Lung microvascular endothelial cell (primary cell): ENCODE measurements at regions not wholly inside any gene's neighbourhood (a gene's known extent, or its start where the extent isn't known, plus 50 kb on each side); places are given as distances from the start of the nearest gene placed in this dataset.
"Not testable (repeated sequence)": the region's sequence is repeated elsewhere in the genome, so short reads cannot be mapped to it uniquely, and the experiment has no call there.

ENCODE experiments used
- DNase-seq, 2 donors: peaks; one replicate each; pipeline versions ENCODE4 v3.0.0 to v3.0.0-alpha.2; 2010; ENCODE audit warnings: low read depth in 2 of 2

DNA sequence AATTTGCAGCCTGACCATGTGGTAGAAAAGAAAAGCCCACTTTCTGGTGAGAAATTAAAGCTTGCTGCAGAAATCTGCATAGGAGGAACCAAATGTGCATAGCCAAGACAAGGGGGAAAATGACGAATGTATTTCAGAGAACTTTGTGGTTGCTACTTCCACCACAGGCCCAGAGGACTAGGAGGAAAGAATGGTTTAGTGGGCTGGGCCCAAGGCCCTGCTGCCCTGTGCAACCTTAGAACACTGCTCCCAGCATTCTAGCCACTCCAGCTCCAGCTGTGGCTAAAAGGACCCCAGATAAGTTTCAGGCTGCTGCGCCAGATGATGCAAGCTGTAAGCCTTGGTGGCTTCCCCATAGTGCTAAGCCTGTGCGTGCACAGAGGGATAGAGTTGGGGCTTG, 764.3 kb downstream of the SLC6A15 start:
- no peak for DNase-seq

DNA sequence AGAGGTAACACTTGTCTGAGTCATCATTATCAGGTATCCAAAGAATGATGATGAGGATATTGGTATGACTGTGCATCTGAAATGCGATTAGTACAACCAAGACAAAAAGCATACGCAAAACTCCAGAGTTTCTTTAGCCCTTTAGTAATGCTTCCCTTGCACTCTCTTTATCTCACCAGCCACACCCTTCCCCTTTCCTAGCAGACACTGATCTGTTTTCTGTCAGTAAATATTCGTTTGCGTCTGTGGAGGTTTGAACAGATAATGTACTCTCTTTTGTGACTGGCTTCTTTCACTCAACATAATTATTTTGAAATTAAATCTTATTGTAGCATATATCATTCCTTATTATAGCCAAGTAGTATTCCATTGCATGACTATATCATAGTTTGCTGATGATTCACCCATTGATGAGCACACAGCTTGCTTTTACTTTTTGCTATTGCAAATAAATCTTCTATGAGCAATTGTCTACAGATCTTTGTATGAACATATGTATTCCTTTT, 775.7 kb downstream of the SLC6A15 start:
- DNase-seq: no peak

DNA sequence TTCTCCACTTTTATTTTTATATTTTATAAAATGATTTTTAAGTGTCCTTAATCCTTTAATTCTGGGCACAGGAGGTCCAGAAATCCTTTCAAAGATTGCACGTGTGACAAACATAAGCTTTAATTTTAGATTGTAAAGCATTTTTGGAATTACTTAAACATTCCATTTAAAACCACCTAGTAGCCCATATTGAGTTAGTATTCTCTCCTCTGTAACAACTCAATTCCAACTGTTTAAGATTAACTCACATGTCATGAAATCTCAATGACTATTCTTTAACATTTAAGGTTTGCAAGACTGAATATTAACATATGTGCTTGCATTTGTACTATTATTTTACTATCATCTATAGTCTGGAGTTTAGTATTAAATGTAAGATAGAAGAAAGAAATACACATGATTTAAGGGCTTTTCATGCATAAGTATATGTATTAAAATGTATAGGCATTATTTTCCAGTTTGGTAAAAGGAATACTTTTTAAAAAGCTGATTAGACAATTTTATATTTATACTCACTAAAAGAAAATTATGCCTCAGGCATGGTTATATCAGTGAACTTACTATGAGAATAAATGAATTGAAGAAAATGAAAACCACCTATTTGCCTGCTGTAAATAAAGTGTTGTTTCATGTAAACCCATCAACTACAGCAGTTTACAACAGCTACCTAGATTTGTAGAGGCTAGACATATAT, 776.9 kb downstream of the SLC6A15 start:
- no peak for DNase-seq

DNA sequence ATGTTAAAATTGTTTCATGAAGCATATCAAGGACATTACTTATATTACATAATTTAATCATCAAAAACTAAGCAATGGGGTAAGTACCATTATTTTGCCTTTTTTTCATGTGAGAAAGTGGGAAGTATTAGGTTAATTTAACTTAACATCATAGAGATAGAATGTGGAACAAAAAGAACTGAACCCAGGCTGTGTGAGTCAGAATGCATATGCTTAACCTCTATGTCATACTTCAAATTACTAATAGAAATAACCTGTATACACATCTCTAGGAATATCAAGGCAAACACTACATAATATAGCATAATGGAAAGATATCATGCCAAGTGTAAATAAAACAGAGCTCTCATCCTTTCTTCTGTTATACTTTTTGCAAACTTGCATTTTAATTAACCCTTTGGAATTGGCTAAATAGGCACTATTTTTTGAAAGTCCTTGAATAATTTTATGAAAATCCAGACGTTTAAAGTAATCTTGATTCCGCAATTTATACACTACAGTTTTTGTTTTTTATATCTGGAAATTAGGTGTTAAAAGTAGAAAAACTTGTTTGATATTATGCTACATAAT, 777.7 kb downstream of the SLC6A15 start:
- no peak for DNase-seq

DNA sequence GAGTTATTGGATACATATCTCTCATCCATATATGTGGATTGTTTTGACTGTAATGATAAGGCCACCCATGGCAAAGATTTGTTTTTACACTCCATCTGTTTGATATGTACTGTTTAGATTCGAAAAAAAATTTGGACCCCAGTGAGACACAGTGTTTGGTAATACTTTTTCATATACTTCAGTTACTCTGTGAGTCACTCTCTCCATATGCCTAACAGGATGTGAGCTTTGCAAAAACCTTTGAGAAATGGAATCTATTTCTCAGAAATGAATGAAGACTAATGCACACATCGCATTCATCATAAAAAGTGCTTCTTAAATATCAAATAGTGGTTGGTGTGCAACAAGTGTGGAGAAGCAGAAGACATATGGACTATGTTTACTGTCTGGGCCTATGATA, 781.5 kb downstream of the SLC6A15 start:
- no peak for DNase-seq

DNA sequence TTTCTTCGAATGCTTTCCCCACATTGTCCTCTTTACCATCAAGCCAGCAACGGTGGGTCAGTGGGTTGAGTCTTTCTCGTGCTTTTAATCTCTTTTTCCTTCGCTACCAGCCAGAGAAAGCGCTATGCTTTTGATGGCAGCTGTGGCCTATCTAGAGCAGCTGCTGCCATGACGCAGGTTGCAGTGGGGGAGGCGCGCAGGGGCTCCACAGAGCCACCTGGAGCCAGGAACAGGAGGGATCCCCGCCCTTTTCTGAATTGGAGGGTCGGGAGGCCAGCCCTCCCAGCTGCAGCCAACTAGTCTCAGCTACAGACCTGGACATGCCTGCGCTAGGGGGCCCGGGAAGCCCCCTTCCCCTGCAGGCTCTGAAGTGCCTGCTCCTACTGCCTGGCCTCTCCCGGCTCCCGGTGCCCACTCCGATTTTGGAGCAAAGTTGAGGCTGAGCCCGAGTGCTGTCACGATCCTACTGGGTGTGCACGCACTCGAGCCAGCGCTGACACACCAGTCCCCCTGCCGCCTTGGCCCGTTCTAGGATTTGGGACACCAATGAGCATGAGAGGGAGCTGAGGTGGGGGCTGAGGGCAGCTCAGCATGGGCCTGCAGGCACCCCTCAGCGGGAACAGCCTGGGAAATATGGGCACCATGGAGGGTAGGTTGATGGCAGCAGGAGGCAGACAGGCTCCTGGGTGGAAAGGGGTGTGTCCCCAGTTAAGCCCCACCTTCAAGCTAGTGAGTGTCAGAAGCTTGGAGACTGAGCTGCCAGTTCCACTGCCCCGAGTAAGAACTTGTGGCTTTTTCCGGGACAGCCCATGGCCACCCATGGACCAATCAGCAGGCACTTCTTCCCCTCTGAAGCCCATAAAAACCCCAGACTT, 784.2 kb downstream of the SLC6A15 start:
- DNase-seq: no peak

DNA sequence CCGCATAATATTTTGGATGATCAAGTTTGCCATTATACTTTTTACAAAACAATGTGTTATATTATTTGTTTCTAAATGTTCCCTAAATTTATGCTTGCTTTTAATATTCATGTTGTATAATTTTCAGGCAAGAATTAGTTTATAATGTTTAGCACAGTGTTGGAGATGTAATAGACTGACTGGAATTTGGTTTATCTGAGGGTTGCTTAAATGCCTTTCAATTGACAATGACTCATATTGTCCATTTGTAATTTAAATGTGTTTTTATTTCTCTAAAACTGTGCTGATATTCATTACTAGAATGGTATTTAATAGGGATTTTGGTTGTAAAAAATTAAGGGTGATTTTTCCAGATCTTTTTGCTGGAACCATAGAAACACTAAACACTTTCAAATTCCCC, 788.4 kb downstream of the SLC6A15 start:
- no peak for DNase-seq

DNA sequence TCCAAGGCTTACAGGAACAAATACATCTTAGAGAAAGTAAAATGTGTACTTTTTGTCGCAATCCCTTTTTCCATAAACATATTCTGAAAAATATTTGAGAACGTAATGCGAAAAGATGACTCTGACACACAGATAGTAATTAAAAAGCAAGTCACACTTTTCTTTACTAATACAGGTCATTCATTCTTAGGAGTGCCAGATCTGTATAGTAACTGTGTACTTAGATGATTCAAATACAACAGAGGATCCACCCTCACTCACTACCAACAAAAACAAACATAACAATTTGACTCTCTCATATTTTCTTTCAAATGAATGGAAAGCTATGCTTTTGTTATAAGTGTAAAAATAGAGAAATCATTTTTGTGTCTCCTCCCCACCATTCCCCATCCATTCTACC, 795.4 kb downstream of the SLC6A15 start:
- no peak for DNase-seq

DNA sequence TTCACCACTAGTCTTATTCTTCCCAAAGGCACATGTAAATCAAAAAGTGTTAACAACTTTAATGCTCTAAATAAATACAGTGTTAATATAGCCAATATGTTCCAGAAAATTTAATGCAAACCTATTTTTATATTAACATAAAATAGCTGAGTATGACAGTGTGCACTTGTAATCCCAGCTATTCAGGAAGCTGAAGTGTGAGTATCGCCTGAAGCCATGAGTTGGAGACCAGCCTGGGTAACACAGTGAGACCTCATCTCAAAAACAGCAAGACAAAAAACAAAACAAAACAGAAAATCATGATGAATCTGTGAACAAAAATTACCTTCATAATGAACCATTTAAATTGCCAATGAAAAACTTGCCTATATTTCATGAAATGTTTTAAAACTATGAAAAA, 798.9 kb downstream of the SLC6A15 start:
- no peak for DNase-seq

DNA sequence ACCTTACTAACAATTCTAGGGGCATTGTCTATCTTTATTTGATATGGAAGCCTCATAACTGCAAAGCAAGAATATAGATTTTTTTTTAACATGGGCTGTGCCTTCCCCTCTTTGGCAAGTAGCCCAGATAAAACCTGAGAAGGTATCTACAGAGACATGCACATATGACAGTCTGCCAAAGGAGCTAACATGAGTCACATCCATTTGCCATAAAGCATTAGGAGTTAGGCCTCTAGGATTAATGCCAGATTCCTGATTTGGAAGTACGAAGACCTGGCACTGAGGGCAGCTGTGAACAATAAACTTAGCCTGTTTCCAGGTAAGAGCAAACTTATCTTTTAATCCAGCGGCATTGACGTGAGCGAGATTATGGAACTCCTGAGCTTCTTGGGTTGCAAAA, 808.7 kb downstream of the SLC6A15 start:
- DNase-seq: not testable (repeated sequence)

DNA sequence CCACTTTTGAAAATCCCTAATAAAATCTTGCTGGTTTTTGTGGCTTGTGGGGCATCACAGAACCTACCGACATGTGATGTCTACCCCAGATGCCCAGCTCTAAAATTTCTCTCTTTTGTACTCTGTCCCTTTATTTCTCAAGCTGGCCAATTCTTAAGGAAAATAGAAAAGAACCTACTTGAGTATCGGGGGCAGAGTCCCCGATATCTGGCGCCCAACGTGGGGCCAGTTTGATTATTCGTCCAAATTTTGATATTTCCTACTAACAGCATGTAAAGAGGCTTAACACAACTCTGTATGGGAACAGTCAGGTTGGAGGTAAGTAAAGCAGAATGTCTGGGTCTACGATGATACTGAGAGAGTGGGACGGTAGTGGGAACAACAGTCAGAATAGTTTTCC, 810.6 kb downstream of the SLC6A15 start:
- DNase-seq: not testable (repeated sequence)

DNA sequence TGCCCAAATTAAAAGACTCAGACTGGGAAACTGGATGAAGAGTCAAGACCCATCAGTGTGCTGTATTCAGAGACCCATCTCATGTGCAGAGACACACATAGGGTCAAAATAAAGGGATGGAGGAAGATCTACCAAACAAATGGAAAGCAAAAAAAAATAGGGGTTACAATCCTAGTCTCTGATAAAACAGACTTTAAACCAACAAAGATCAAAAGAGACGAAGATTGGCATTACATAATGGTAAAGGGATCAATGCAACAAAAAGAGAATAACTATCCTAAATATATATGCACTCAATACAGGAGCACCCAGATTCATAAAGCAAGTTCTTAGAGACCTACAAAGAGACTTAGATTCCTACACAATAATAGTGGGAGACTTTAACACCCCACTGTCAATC, 813.0 kb downstream of the SLC6A15 start:
- DNase-seq: not testable (repeated sequence)

DNA sequence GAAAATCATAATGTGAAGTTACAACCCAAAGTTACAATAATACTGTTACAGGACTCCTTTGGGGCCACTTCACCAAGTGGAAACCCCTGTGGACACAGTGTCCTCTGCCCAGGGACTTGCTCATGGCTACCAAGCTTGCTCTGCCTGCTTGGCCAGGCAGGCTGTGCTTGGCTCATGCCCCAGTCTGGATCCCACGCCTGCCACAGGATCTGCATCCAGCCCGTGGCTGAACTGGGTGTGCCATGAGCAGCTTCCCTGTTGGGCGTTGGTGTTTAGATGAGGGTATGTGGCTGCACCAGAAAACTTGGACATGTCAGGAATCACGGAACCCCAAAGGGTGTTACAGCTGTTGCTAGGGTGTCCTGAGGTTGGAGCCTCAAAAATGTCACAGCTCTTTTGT, 820.9 kb downstream of the SLC6A15 start:
- DNase-seq: no peak

DNA sequence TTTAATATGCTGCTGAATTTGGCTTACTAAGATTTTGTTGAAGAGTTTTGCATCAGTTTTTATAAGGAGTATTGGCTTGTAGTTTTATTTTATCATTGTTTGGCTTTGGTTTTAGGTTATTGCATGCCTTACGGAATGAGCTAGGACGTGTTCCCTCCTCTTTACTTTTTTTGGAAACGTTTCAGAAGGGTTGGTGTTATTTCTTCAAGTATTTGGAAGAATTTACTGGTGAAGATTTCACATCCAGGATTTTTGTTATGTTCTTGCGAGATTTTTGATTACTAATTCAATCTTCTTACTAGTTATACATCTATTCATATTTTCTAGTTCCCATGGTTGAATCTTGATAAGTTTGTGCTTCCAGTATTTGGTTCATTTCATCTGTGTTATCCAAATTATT, 823.2 kb downstream of the SLC6A15 start:
- DNase-seq: no peak

DNA sequence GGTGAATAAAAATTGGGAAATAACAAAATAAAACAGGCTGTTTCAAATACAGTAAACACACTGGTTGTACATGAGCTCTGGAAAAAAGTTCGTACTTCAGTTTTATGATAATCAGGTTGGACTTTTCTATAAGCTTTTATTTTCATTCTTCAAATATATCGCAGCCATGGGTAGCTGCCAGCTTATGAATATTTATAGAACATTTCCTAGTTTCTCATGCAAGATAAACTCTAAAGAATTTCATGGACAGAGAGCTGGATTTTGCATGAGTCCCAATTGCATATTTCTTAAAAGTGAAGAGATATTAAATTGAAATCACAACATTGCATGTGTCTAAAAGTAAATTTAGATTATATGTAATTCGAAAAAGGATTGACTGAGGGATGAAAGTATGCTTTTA, 827.6 kb downstream of the SLC6A15 start:
- no peak for DNase-seq

DNA sequence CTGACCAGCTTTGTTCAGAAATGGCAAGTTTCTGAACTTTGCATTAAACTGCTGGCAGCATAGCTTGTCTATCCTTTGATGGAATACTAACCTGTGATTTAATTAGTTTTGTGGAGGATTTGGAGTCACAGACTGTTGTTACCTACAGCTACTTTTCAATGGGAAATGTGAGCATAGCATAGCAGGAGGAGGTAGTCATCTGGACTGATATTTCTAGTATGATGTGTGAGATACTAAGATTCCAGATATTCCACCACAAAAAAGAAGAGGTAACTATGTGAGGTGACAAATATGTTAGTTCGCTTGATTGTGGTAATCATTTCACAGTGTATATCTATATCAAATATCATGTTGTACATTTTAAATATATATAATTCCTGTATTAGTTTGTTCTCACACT, 833.0 kb downstream of the SLC6A15 start:
- no peak for DNase-seq

DNA sequence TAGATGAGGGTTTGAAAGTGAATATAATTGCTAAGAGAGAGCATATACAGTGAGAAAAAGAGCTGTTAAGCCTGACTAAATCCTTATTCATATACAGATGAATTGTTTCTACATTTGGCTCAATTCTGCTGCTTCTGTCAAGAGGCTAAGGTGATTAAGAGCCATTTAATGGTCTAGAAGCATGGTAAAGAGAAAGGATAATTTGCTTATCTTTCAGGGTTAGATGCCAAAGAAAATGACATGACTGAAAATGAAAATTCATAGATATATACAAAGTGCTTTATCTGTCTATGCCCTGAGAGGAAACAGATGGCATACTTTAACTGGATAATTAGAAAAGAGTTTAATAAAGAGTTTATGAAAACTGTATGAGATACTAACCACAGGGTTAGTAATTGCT, 834.9 kb downstream of the SLC6A15 start:
- DNase-seq: no peak

DNA sequence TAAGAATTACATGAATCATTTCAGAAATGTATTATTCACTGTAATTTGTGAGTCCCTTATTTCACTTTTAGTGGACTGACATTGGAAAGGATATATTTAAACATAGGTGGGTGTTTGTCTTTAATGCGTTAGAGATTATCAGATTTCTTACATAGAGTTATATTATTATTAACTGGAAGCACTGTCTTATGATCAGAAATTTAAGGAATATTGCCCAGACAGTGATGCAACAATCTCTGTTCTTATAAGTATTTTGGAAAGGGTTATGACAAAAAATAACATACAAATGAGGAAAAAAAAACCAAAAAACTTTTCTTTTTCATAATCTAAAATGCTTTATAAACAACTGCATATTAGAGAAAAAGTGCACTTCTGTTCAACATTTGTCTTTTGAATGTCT, 836.6 kb downstream of the SLC6A15 start:
- DNase-seq: no peak

DNA sequence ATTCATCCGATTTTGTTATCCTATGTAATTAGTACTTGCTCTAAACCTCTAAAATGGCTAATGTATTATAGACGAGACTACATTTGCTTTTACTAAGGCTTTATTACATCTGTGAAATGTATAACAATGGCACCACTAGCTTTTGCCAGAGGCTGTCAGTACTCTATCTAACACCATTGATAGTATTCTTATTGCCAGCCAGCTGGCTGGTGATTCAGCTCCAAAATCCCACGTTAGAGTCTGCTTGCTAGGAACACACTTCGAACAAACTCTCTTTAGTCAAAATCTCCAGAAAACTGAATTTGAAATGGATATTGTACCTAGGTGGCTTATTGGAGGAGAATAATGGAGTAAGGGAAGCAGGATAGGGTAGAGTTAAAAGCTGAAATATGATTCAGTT, 839.2 kb downstream of the SLC6A15 start:
- no peak for DNase-seq

DNA sequence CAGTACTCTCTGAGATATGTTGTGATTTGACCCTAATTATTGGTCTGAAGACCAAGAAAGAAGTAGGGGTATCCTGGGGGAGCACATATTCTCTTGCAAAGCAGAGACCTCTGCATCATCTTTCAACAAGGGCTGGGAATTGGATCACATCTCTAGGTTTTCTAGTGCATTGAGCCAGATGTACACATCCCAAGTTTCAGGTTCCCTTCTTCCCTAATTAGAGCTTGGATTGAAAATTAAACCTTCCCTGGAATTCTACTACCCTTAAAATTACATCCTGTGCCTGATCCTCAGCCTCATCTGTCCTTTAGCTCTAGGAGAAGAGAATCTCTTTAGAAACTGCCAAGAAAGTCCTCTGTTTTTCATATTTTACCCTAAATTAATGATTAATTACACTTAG, 839.6 kb downstream of the SLC6A15 start:
- no peak for DNase-seq

DNA sequence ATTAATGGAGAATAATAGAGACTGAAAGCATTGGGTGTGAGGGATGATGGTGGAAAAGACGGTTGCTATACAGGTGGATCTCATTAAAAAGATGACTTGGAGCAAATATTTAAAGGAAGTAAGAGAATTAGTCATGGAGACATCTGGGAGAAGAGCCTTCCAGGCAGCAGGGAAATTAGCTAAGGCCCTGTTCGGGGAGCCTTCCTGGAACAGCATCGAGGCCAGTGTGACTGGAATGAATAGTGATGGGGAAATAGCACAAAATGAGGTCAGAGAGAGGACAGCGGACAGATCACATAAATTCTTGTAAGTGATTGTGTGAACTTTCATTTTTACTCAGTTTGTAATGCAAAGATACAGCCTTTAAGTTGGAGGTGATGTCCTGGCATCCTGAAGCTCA, 842.3 kb downstream of the SLC6A15 start:
- DNase-seq: no peak

DNA sequence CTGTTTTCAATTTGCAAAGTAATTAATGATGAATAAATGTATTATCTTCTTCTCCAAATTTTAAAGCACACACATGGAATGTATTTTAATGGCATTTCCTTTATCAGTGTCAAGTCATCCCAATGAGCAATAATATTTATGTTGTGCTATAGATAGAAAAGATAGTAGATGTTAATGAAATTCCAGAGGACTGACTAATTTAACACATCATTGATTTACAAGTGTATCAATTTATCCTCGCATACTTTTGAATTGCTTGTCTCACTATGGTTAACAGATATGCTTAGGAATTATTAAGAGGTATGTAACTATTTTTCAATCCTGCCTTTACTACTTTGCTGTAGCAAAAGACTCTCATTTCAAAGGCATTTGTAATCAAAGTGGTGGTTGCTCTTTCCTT, 842.9 kb downstream of the SLC6A15 start:
- DNase-seq: no peak

DNA sequence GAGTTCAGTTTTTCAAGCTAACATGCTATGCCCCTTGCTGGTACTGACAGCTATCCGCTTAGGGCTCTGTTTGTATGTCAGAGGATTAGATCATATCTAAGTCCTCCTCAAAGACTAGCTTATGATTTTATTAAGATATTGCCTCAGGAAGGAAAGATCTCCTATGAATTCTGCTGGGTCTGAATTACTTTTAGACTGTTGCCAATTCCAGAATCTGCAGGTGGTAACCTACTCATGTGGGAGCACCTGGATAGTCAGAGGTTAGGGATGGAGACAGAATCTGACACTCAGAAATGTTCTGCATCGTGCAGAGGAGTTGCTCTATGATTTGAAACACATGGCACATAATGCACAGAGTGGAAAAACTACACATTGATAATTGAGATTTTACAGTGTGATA, 843.4 kb downstream of the SLC6A15 start:
- DNase-seq: no peak
